H9 (cell line): ENCODE measurements at regions not wholly inside any gene's neighbourhood (a gene's known extent, or its start where the extent isn't known, plus 50 kb on each side); places are given as distances from the start of the nearest gene placed in this dataset.

ENCODE experiments used
- DNase-seq: peaks from one replicate; pipeline ENCODE4 v3.0.0-alpha.2; 2017
- H2AFZ ChIP-seq: one replicate; pipeline ENCODE4 v1.6.1; 2013; ENCODE audit warnings: mild to moderate bottlenecking, low read length, control low read depth, moderate library complexity
- H2AK5ac ChIP-seq: 2 replicates; pipeline ENCODE4 v1.6.1; 2013; ENCODE audit warnings: low read length, control low read depth, mixed read lengths; ENCODE audit not compliant: insufficient read length
- H2BK120ac ChIP-seq: one replicate; pipeline ENCODE4 v1.6.1; 2013; ENCODE audit warnings: low read depth, mild to moderate bottlenecking, low read length, control low read depth, inconsistent platforms; ENCODE audit not compliant: poor library complexity, severe bottlenecking
- H2BK12ac ChIP-seq: 2 replicates; pipeline ENCODE4 v1.6.1; 2013; ENCODE audit warnings: low read length, control low read depth, mixed read lengths, low read depth; ENCODE audit not compliant: insufficient read length
- H2BK15ac ChIP-seq: 2 replicates; pipeline ENCODE4 v1.6.1; 2013; ENCODE audit warnings: low read depth, low read length, control low read depth
- H2BK20ac ChIP-seq: one replicate; pipeline ENCODE4 v1.6.1; 2013; ENCODE audit warnings: low read depth, mild to moderate bottlenecking, low read length, control low read depth, inconsistent platforms; ENCODE audit not compliant: poor library complexity, severe bottlenecking
- H2BK5ac ChIP-seq: 2 replicates; pipeline ENCODE4 v1.6.1; 2013; ENCODE audit warnings: low read length, control low read depth, mixed read lengths; ENCODE audit not compliant: insufficient read length
- H3K14ac ChIP-seq: 2 replicates; pipeline ENCODE4 v1.6.1; 2013; ENCODE audit warnings: low read length, control low read depth; ENCODE audit not compliant: insufficient read depth
- H3K18ac ChIP-seq: 2 replicates; pipeline ENCODE4 v1.6.1; 2013; ENCODE audit warnings: low read depth, mild to moderate bottlenecking, mixed read lengths, low read length, control low read depth; ENCODE audit not compliant: insufficient read length
- H3K23ac ChIP-seq: 2 replicates; pipeline ENCODE4 v1.6.1; 2013; ENCODE audit warnings: low read length, control low read depth, mixed read lengths, low read depth; ENCODE audit not compliant: insufficient read length
- H3K23me2 ChIP-seq: 2 replicates; pipeline ENCODE4 v1.6.1; 2013; ENCODE audit warnings: low read depth, mild to moderate bottlenecking, mixed read lengths, low read length, control low read depth; ENCODE audit not compliant: insufficient read length, poor library complexity, severe bottlenecking
- H3K27ac ChIP-seq: 2 replicates; pipeline ENCODE4 v1.5.1; 2013; ENCODE audit warnings: low read length, control low read depth, mixed read lengths, low read depth; ENCODE audit not compliant: insufficient read length
- H3K27me3 ChIP-seq: 2 replicates; pipeline ENCODE4 v1.6.1; 2013; ENCODE audit warnings: low read length, control low read depth, inconsistent platforms; ENCODE audit not compliant: insufficient read depth
- H3K4ac ChIP-seq: 2 replicates; pipeline ENCODE4 v1.6.1; 2013; ENCODE audit warnings: low read depth, mild to moderate bottlenecking, control low read depth, inconsistent platforms, low read length, moderate library complexity
- H3K4me1 ChIP-seq: 2 replicates; pipeline ENCODE4 v1.6.1; 2013; ENCODE audit warnings: low read length, control low read depth, inconsistent platforms; ENCODE audit not compliant: insufficient read depth
- H3K4me2 ChIP-seq: 2 replicates; pipeline ENCODE4 v1.6.1; 2013; ENCODE audit warnings: low read length, control low read depth, mixed read lengths; ENCODE audit not compliant: insufficient read length, insufficient read depth
- H3K56ac ChIP-seq: 2 replicates; pipeline ENCODE4 v1.6.1; 2013; ENCODE audit warnings: low read depth, mild to moderate bottlenecking, mixed read lengths, low read length, control low read depth; ENCODE audit not compliant: insufficient read length
- H3K79me1 ChIP-seq: 2 replicates; pipeline ENCODE4 v1.6.1; 2013; ENCODE audit warnings: low read depth, mild to moderate bottlenecking, moderate library complexity, low read length, control low read depth, inconsistent platforms; ENCODE audit not compliant: insufficient read depth, poor library complexity, severe bottlenecking
- H3K79me2 ChIP-seq: 2 replicates; pipeline ENCODE4 v1.6.1; 2013; ENCODE audit warnings: low read length, control low read depth, inconsistent platforms; ENCODE audit not compliant: insufficient read depth
- H3K9ac ChIP-seq: 2 replicates; pipeline ENCODE4 v1.6.1; 2013; ENCODE audit warnings: low read length, control low read depth, mixed read lengths; ENCODE audit not compliant: insufficient read length; ENCODE audit errors: extremely low read depth
- H3K9me3 ChIP-seq: one replicate; pipeline ENCODE4 v1.6.1; 2013; ENCODE audit warnings: low read depth, low read length, inconsistent platforms; ENCODE audit not compliant: control insufficient read depth
- H3T11ph ChIP-seq: one replicate; pipeline ENCODE4 v1.6.1; 2013; ENCODE audit warnings: mild to moderate bottlenecking, low read length, control low read depth, inconsistent platforms
- H4K20me1 ChIP-seq: one replicate; pipeline ENCODE4 v1.6.1; 2013; ENCODE audit not compliant: control insufficient read depth, insufficient read length, insufficient read depth
- H4K5ac ChIP-seq: 2 replicates; pipeline ENCODE4 v1.6.1; 2013; ENCODE audit warnings: low read depth, mild to moderate bottlenecking, mixed read lengths, low read length, control low read depth; ENCODE audit not compliant: insufficient read length
- H4K8ac ChIP-seq: replicated peaks from 2 replicates; pipeline ENCODE4 v1.6.1; 2013; ENCODE audit warnings: low read length, control low read depth, mixed read lengths, low read depth; ENCODE audit not compliant: insufficient read length
- H4K91ac ChIP-seq: 2 replicates; pipeline ENCODE4 v1.6.1; 2013; ENCODE audit warnings: low read depth, mild to moderate bottlenecking, moderate library complexity, mixed read lengths, low read length, control low read depth; ENCODE audit not compliant: insufficient read length
- H3K27ac Mint-ChIP-seq, 3 experiments: 2 replicates in 2 of 3; 3 replicates in 1 of 3; pipeline ENCODE4 v1.8.0; 2020 to 2021; ENCODE audit warnings: mixed read lengths in 3 of 3, mild to moderate bottlenecking in 1 of 3, moderate library complexity in 1 of 3
- H3K27me3 Mint-ChIP-seq: 2 replicates; pipeline ENCODE4 v1.8.0; 2021; ENCODE audit warnings: low read depth, mild to moderate bottlenecking, moderate library complexity, mixed read lengths
- H3K36me3 Mint-ChIP-seq, 3 experiments: 2 replicates in 2 of 3; 3 replicates in 1 of 3; pipeline ENCODE4 v1.8.0; 2020 to 2021; ENCODE audit warnings: low read depth in 3 of 3, mixed read lengths in 3 of 3; ENCODE audit not compliant: insufficient read depth in 1 of 3
- H3K4me1 Mint-ChIP-seq, 2 experiments: 2 replicates each; pipeline ENCODE4 v1.8.0; 2020; ENCODE audit warnings: mixed read lengths in 2 of 2
- H3K4me3 Mint-ChIP-seq, 2 experiments: 2 replicates in 1 of 2; 3 replicates in 1 of 2; pipeline ENCODE4 v1.8.0; 2020 to 2021; ENCODE audit warnings: mild to moderate bottlenecking in 2 of 2, mixed read lengths in 2 of 2, moderate library complexity in 1 of 2
- H3K9me3 Mint-ChIP-seq, 2 experiments: 2 replicates in 1 of 2; 3 replicates in 1 of 2; pipeline ENCODE4 v1.8.0; 2020; ENCODE audit warnings: mild to moderate bottlenecking in 2 of 2, mixed read lengths in 2 of 2, moderate library complexity in 1 of 2
- WGBS: extraction: QIAGEN DNeasy Blood & Tissue Kit; methylation state at CpG from one replicate; pipeline ENCODE4 v1.1.7; 2013; ENCODE audit warnings: missing lambda C conversion rate, low lambda C conversion rate, mixed read lengths; ENCODE audit not compliant: insufficient read length; ENCODE audit errors: extremely low coverage; 5-methylcytosine and 5-hydroxymethylcytosine counted together
- TF ChIP-seq, protein P1 (sequence below): fragments of 200-600 bp; sonication (generic); conservative IDR thresholded peaks from 3 replicates; pipeline ENCODE4 v1.8.0; 2021; ENCODE audit warnings: antibody characterized with exemption, mild to moderate bottlenecking

DNA sequence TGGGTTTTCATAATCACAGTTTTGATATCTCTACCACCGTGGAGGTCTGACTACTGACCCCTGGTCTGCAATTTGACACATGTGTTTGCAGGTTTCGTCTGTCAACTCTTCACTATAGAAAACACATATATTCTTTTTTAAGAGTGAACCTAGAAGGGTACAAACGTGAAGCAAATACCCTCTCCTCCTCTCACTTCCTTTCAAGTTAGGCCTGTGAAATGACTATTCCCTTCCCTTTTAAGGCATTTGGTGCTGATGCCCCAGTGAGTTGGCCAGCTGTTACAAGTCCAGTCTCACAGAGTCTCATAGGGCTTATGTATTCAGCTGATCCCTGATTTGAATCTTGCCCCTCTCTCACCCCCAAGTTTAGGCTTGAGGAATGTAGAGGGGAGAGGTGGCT, 742.0 kb upstream of the IGFBP3 start:
- Histone ChIP-seq H3K14ac (no peak overlapping the region), H3K4me1 (no peaks in the 10 kb centered on the region), H4K5ac (no peak overlapping the region), H3K18ac (no peak overlapping the region), H4K8ac (no peak overlapping the region), H2BK12ac (no peak overlapping the region), H3K23ac (no peak overlapping the region), H4K20me1 (no peaks in the 10 kb centered on the region), H3K9ac (no peak overlapping the region), H3K23me2 (no peaks in the 10 kb centered on the region), H3K4ac (no peak overlapping the region), H2BK120ac (no peak overlapping the region), H2AK5ac (no peak overlapping the region), H3K79me1 (no peaks in the 10 kb centered on the region), H3T11ph (no peak overlapping the region), H3K27me3 (no peaks in the 10 kb centered on the region), H3K79me2 (no peaks in the 10 kb centered on the region), H4K91ac (no peak overlapping the region), H2AFZ (no peak overlapping the region), H2BK5ac (no peak overlapping the region), H3K9me3 (no peaks in the 10 kb centered on the region), H3K4me2 (no peak overlapping the region), H2BK20ac (no peak overlapping the region), H3K27ac (no peak overlapping the region), H3K56ac (no peak overlapping the region), H2BK15ac (no peak overlapping the region)
- H3K36me3 Mint-ChIP-seq = peaks cover 4 to 32% (median 18%) of the 10 kb centered on the region in 3 experiments; a peak in 6 of 7 replicates
- peaks cover 24 to 28% of the 10 kb centered on the region in 2 experiments for H3K4me1 Mint-ChIP-seq
- TF ChIP-seq, protein P1, sequence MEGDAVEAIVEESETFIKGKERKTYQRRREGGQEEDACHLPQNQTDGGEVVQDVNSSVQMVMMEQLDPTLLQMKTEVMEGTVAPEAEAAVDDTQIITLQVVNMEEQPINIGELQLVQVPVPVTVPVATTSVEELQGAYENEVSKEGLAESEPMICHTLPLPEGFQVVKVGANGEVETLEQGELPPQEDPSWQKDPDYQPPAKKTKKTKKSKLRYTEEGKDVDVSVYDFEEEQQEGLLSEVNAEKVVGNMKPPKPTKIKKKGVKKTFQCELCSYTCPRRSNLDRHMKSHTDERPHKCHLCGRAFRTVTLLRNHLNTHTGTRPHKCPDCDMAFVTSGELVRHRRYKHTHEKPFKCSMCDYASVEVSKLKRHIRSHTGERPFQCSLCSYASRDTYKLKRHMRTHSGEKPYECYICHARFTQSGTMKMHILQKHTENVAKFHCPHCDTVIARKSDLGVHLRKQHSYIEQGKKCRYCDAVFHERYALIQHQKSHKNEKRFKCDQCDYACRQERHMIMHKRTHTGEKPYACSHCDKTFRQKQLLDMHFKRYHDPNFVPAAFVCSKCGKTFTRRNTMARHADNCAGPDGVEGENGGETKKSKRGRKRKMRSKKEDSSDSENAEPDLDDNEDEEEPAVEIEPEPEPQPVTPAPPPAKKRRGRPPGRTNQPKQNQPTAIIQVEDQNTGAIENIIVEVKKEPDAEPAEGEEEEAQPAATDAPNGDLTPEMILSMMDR = no peak
- H3K9me3 Mint-ChIP-seq = peaks cover 20 to 30% of the 10 kb centered on the region in 2 experiments
- no peak overlapping the region for H3K4me3 Mint-ChIP-seq
- no peaks in the 10 kb centered on the region for H3K27me3 Mint-ChIP-seq
- no peak overlapping the region for H3K27ac Mint-ChIP-seq
- DNase-seq = no peak
- no CpG with 5 or more reads among the region's 3 CpGs for WGBS
